Progenitor cell of endocrine pancreas (in vitro differentiated cells): ENCODE measurements at regions not wholly inside any gene's neighbourhood (a gene's known extent, or its start where the extent isn't known, plus 50 kb on each side); places are given as distances from the start of the nearest gene placed in this dataset.

ENCODE experiments used
- DNase-seq: peaks from one replicate; pipeline ENCODE4 v3.0.0; 2021; ENCODE audit warnings: low spot score; ENCODE audit not compliant: unreplicated experiment
- H3K27ac Mint-ChIP-seq: 2 replicates; pipeline ENCODE4 v1.8.0; 2021; ENCODE audit warnings: mild to moderate bottlenecking, moderate library complexity, mixed read lengths
- H3K27me3 Mint-ChIP-seq: 2 replicates; pipeline ENCODE4 v1.8.0; 2021; ENCODE audit warnings: mixed read lengths
- H3K36me3 Mint-ChIP-seq: 2 replicates; pipeline ENCODE4 v1.8.0; 2022; ENCODE audit warnings: mixed read lengths; ENCODE audit not compliant: insufficient read depth
- H3K4me1 Mint-ChIP-seq: 2 replicates; pipeline ENCODE4 v1.8.0; 2021; ENCODE audit warnings: low read depth, mixed read lengths
- H3K4me3 Mint-ChIP-seq: 2 replicates; pipeline ENCODE4 v1.8.0; 2021; ENCODE audit warnings: low read depth, mild to moderate bottlenecking, moderate library complexity, mixed read lengths
- H3K9me3 Mint-ChIP-seq: 2 replicates; pipeline ENCODE4 v1.8.0; 2021; ENCODE audit warnings: low read depth, mixed read lengths
- TF ChIP-seq, protein P1 (sequence below): fragments of 200-600 bp; sonication (generic); IDR thresholded peaks from one replicate; pipeline ENCODE4 v1.5.0; 2021; ENCODE audit warnings: antibody characterized with exemption, mild to moderate bottlenecking; ENCODE audit not compliant: unreplicated experiment

DNA sequence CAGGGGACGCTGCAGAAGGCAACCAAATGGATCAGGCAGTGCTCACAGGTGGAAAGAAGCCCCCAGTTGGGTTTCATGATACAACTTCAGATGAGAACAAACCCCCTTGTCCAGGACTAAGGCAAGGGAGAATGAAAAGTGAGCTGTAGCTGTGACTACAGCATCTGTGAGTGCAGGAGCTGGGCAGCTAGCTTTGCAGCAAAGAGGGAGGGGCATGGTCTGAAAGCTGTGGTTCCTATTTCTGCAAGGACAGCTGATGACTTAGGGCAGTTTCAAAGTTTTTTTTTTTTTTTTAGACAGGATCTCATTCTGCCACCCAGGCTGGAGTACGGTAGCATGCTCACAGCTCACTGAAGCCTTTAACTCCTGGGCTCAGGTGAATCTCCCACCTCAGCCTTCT is 1317.4 kb upstream of the DIAPH2 start:
- peaks cover 1% of the 10 kb centered on the region for H3K36me3 Mint-ChIP-seq
- no peak overlapping the region for H3K4me3 Mint-ChIP-seq
- no peaks in the 10 kb centered on the region for H3K4me1 Mint-ChIP-seq
- peaks cover 7% of the 10 kb centered on the region for H3K9me3 Mint-ChIP-seq
- DNase-seq: no peak
- no peak overlapping the region for H3K27ac Mint-ChIP-seq
- TF ChIP-seq, protein P1, sequence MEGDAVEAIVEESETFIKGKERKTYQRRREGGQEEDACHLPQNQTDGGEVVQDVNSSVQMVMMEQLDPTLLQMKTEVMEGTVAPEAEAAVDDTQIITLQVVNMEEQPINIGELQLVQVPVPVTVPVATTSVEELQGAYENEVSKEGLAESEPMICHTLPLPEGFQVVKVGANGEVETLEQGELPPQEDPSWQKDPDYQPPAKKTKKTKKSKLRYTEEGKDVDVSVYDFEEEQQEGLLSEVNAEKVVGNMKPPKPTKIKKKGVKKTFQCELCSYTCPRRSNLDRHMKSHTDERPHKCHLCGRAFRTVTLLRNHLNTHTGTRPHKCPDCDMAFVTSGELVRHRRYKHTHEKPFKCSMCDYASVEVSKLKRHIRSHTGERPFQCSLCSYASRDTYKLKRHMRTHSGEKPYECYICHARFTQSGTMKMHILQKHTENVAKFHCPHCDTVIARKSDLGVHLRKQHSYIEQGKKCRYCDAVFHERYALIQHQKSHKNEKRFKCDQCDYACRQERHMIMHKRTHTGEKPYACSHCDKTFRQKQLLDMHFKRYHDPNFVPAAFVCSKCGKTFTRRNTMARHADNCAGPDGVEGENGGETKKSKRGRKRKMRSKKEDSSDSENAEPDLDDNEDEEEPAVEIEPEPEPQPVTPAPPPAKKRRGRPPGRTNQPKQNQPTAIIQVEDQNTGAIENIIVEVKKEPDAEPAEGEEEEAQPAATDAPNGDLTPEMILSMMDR: no peak
- H3K27me3 Mint-ChIP-seq: no peaks in the 10 kb centered on the region

DNA sequence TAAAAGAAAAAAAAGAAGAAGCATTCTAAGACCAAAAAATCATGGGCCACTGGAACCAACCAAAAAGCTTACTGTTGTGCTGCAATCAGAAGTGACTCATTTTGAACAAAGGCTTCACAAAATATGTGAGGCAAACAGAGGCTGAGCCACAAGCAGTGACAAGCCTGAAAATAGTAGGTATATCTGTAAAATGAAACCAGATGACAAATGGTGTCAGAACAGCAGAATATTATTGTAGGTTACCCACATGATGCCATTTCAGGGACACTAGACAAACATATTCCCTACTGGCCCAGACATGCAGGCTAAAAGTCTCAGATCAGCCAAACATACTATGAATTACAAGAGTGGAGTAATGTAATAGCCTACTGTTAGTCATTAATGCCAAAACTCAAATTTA is 1301.8 kb upstream of the DIAPH2 start:
- Mint-ChIP-seq H3K36me3 (no peaks in the 10 kb centered on the region), H3K4me3 (no peak overlapping the region), H3K9me3 (no peaks in the 10 kb centered on the region), H3K4me1 (peaks cover 11% of the 10 kb centered on the region), H3K27me3 (no peaks in the 10 kb centered on the region), H3K27ac (no peak overlapping the region)
- no peak for DNase-seq
- TF ChIP-seq, protein P1: no peak

DNA sequence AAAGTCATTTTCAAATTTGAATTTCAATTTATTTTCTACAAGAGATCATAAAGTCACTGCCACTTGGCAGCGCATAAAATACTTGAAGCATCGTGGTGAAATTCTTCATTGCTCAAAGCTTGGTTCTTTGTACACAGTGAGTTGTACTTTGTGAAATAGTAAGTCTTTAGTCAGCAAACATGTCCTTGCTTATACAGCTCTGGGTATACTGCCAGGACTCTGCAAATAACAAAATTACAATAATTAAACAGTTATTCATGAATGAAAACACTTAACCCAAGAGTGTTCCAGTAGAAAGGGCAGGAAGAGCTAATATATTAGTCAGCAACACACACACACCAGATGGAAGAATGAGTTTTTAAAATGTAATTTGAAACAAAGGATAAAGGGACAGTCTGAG is 1300.9 kb upstream of the DIAPH2 start:
- Mint-ChIP-seq H3K9me3 (no peaks in the 10 kb centered on the region), H3K27me3 (no peaks in the 10 kb centered on the region), H3K4me1 (peaks cover 9% of the 10 kb centered on the region), H3K27ac (no peak overlapping the region), H3K36me3 (no peaks in the 10 kb centered on the region), H3K4me3 (no peak overlapping the region)
- TF ChIP-seq, protein P1: no peak
- DNase-seq: no peak

DNA sequence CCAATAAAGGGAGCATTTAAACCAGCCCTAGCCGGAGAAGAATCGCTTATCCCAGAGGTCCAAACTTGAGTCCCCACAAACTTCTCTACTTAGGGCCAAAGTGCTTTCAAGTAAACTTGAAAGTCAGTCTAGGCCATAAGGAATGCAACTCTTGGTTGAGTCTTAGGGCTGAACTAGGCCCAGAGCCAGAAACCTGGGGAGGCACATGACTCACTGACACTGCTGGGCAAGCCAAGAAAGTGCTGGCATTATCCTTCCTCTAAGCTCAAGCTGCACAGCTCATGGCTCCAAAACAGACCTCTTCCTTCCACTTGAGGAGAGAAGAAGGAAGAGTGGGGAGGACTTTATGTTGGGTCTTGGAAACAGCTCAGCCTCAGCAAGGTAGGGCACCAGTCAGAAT is 1257.3 kb upstream of the DIAPH2 start:
- H3K36me3 Mint-ChIP-seq: no peaks in the 10 kb centered on the region
- H3K27ac Mint-ChIP-seq: no peak overlapping the region
- DNase-seq: no peak

DNA sequence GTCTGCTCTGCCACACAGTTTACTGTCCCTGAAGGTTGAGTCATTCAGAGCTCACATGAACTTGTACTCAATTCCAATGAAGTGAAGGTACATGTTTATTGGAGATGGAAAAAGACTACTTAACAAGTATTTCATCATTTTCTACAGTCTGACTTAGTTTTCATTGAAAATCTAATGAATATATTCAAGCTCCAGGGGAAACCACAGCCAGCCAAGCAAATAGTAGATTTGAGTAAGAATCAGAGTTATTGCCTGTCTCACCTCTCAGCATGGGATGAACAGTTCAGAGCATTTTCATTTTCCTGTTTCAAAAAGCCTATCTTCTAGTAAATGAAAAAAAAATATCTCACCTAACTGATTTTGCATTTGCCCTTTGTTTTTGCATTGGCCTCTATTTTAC is 1249.4 kb upstream of the DIAPH2 start:
- H3K27me3 Mint-ChIP-seq: no peaks in the 10 kb centered on the region
- no peaks in the 10 kb centered on the region for H3K36me3 Mint-ChIP-seq
- H3K9me3 Mint-ChIP-seq: peaks cover 4% of the 10 kb centered on the region
- no peak for DNase-seq
- no peaks in the 10 kb centered on the region for H3K4me1 Mint-ChIP-seq
- TF ChIP-seq, protein P1: no peak
- H3K27ac Mint-ChIP-seq: no peak overlapping the region
- H3K4me3 Mint-ChIP-seq: no peak overlapping the region

More for the DNA sequence above, 1257.3 kb upstream of the DIAPH2 start:
- no peaks in the 10 kb centered on the region for H3K27me3 Mint-ChIP-seq
- no peak overlapping the region for H3K4me3 Mint-ChIP-seq
- TF ChIP-seq, protein P1: no peak
- peaks cover 7% of the 10 kb centered on the region for H3K9me3 Mint-ChIP-seq
- no peaks in the 10 kb centered on the region for H3K4me1 Mint-ChIP-seq
